Activated CD4-positive, alpha-beta T cell treated with anti-CD3 and anti-CD28 coated beads for 1 hour (primary cell): ENCODE measurements at regions not wholly inside any gene's neighbourhood (a gene's known extent, or its start where the extent isn't known, plus 50 kb on each side); places are given as distances from the start of the nearest gene placed in this dataset.

Experiments used
- DNase-seq: peaks from one replicate; pipeline ENCODE4 v3.0.0-alpha.2; 2020

DNA sequence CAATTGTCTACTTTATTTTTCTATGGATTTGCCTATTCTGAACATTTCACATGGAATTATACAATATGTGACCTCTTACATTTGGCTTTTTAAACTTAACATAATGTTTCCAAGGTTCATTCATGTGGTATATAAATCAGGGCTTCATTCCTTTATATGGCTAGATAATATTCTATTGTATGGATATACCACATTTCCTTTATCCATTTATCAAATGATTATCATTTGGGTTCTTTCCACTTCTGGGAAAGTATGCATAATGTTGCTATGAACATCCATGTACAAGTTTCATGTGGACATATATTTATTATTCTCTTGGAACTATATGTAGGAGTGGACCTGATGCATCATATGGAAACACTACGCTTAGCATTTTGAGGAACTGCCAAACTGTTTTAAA lies 99.7 kb upstream of the NCKAP5 start:
- DNase-seq = no peak

DNA sequence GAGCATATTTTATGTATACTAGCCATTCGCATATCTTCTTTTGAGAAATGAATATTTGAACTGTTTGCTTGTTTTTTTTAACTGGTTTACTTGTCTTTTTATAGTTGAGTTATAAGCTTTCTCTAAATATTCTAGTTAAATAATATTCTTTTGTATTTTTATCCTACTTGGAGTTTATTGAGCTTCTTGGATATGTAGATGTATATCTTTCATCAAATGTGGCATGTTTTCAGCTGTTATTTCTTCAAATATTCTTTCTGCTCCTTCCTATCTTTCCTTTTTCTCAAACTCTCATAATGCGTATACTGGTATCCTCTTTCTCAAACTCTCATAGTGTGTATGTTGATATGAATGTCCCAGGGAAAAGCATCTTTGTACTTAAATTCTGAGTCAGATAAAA lies 100.3 kb upstream of the NCKAP5 start:
- DNase-seq = no peak

DNA sequence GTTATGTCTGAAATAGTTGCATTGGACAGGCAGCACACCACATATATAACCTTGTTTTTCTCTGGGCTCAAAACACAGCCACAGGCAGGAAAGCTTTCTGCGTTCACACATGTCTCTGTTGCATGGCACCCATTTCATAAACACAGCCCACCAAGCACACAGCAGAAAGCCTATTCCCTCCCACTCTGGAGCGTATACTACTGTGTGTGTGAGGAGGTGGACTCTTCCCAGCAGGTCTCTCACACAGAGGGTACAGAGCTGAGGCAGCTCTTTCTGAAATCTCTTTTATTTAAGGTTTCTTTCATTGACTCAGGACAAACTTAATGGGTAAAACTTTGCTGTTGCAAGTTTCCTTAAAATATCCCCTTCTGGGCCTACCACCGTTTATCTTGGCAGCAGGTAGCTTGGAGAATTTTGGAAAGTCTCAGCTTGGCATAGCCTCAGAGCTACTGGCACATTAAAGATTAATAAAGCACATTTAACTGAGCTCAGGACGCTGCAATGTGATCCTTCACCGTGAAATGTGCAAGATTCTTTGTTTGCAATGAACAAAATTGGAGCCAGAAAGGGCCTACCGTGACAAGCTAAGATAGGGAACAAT lies 105.1 kb upstream of the NCKAP5 start:
- no peak for DNase-seq

DNA sequence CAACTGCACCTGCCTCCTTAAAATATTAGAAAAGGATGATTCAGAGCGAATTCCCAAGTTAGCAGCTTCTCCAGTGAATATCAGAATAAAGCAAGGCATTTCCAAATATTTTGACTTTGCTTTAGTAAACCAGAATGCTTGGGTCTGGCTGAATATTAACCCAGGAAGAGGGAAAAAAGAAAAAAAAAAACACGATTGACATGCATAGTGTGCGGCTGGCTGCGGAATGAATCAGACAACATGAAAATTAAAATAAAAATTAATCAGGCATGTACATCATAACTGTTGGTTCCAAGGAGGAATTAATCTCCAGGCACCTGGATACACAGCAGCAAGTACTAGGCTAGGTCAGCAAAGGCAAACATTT lies 105.8 kb upstream of the NCKAP5 start:
- DNase-seq = no peak

DNA sequence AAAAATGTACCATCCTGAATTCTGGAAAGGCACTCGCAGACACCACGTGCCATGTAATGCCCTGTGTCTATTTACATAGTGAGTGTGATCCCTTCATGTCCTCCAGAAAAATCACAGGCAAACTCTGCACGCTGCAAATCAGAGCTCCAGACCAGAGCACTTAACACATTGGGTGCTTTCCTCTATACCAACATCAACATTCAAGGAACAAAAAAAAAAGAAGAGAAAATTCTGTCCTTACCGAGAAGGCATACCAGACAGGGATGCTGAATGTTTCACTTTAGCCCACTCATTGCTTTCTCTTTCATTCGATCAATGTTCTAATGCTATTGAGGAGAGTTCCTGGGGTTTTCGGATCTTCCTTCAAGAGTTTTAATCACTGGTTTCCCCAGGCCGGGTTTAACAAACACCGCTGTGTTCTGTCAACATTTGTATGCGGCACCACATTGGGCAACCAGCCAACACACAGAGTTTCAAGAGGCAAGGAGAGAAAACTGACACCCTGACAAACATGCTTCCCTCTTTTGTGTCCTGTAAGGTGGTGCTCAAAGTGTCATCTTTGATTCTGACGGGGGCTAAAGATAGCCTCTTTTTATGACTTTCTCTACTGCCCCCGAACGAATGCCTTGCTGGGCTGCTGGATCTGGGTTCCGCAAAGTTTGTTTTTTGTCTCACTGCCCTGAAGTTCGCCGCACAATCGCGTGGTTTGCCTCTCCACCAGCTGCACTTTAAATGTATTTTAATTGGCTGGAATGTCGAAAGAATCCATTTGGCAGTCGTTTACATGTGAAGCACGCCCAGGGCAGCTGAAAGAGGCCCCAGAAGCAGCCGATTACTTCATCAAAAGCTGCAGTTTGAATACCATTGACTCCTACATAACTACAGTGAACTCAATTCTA lies 106.4 kb upstream of the NCKAP5 start:
- DNase-seq = no peak

- DNase-seq = no peak
Measured at GRCh38 chr2:133676392-133677130, 108.3 kb upstream of the NCKAP5 start.

- no peak for DNase-seq
Measured at GRCh38 chr2:133680343-133681049, 112.2 kb upstream of the NCKAP5 start.

DNA sequence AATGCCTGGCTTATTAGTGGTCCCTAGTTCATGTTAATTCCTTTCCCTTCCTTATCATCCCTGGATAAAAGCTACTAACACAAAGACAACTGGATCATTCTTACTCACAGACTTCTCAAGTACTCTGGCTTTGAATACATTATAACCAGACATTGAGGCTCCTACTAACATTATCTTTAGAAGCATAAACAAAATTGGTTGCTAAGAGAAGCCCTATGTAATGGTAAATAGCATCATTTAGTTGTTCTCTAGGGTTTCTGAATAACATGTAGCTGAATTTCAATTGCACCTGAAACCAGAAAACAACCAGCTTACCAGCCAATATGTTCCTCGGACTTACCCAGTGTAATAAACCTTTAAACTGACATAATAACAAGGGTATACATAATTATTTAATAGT lies 114.1 kb upstream of the NCKAP5 start:
- no peak for DNase-seq

- no peak for DNase-seq
Measured at GRCh38 chr2:133682906-133683305, 114.6 kb upstream of the NCKAP5 start.

- DNase-seq = no peak
Measured at GRCh38 chr2:133685636-133686215, 117.5 kb upstream of the NCKAP5 start.

DNA sequence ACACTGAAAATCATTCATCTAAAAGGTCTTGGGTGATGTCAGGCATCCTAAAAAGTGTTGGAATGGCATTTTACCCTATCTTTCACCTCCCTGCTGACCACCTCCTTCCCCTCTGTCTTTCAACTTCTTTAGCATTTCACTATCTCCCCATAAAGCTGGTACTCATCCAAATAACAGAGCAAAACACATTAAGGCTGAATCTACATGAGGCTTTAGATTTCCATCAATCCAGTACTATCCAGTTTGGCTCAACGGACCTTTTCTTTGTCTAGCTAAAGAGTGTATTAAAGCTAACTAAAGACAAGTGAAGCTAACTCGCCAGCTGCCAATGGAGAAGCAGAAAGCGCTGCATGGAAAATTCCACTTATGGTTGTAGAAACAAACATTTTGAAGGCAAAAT lies 122.5 kb upstream of the NCKAP5 start:
- DNase-seq = no peak

DNA sequence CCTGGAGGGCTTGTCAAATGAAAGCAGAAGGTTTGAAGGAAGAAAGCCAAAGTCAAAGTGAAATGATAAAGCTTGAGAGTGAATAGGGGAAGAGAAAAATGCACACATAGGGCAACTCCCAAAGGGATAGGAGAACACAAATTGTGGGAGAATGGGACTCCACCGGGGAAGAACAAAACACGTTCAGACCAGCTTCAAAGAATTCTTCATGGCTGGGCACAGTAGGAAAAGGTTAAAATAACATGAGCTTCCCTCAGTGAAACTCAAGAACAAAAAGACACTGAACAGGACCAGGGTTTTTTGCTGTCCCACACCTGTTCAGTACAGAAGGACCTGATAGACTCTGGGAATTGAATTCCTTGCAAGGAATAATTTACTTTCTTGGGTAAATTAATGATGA lies 123.1 kb upstream of the NCKAP5 start:
- DNase-seq = no peak

DNA sequence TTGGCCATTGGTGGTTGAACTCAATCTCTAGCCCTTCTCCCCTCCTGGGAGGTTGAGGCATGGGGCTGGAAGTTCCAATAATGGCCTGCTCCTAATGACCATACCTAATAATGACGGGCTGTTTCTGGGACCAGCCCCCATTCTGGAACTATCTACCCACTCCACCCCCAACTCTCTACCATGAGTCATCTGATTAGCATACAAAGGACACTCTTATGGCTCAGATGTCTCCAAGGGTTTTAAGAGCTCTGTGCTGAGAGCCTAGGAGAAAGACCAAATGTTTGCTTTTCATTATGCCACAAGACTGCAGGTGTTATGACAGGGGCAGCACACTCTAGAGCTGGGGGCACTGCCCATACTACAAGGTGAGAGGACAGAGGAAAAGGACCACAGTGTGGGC lies 137.0 kb upstream of the NCKAP5 start:
- no peak for DNase-seq

DNA sequence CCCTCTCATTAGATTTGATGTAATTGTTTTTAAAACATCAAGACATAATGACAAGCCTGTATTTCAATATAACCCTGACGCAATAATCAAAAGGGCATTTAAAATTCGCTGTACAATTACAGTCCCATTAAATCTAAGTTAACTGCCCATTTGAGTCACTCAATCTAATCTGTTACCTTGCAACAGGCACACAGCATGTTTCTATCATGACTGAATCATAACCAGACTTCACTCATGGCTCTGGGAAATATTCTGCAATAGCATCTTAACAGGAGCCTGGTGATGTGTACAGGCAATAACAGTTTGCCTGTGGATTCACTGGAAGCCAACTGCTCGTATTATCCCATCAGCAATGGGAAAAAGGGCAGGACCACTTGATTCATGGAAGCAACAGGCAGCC lies 142.3 kb upstream of the NCKAP5 start:
- no peak for DNase-seq

DNA sequence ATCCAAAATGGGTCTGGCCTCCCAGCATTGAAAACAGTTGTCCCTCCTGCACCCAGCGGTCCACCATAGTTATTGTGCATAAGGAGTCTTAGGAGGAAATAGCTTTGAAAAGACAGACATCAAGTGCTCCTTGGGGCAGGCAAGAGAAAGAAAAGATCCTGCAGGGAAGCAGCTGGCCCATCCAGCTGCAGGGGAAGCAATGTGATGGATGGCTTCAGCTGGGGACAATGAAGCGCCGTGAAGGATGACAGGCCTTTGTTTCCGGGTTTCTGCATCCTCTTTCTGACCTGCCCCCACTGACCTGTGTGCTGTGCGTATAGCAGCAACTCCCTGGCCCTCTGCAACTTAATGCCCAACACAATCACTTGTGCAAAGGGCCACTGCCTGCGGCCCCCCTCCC lies 142.9 kb upstream of the NCKAP5 start:
- no peak for DNase-seq

DNA sequence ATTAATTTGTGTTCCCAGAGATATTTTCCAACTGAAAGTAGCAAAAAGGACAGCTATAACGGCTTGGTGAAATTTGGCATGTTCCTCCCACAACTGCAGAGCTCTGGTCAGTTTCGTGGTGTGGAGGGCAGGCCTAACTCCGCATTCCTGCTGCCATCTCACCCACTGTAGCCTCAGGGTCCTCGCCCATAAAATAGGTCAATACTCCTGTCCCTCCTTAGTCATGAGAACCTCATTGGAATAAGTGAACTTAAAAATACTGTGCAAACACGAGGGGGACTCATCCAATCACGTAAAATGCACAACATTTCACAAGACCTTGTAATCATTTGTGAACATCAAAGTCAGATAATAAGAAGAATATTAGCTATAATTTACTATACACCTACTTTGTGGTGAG lies 143.5 kb upstream of the NCKAP5 start:
- no peak for DNase-seq

DNA sequence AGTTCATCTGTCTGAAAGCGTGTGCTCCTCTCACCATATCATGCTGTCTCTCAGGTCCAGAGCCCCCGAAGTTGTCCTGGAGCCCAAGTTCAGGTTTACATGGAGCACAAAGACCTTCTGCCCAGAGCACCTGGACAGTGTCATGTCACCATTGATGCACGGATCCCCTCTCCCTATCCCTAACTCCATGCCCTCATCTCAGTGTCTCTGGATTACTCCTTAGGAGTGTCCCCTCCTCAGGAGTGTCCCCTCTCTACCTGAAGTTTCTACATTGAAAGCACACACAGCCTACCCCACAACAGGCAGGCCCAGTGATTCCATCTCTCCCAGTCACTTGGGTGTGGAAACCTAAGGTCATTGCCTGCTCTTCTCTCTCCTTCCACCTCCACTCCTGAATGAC lies 144.1 kb upstream of the NCKAP5 start:
- DNase-seq = no peak

DNA sequence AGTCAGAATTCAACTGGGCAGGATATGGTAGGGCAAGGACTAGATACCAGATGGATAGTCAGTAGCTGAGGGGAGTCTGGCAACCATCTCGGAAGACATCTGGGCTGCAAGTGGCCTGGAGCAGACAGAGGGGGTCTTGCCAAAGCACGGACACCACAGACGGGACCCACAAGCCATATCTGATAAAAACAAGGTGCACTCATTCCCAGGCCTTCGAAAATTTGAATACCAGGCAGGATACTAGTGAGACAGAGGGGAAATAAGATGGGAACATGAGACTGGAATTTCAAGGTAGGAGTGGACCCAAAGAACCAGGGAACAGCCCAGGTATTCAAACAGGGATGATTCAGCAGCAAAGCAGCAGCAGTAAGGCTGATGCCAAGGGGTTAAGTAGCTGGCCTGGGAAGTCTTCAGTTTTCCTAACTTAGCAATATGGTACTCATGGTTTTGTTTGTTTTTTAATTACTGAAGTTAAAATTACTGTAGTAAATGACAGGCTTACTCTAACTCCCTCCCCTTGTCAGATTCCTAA lies 144.9 kb upstream of the NCKAP5 start:
- DNase-seq = no peak

GRCh38 chr2:133716166-133716565 lies 147.9 kb upstream of the NCKAP5 start:
- no peak for DNase-seq

DNA sequence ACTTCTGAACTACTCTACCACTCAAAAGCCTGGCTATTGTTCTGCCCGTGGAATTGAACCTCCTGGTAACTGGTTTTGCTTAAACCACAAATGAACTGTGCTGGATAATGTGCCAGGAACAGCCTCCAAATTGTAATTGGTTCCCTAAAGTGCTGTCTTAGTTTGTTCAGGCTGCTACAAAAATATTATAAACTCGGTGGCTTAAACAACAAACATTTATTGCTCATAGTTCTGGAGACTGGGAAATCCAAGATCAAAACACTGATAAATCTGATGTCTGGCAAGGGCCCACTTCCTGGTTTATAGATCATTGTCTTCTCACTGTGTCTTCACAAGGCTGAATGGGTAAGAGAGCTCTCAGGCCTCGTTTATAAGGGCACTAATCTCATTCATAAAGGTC lies 149.2 kb upstream of the NCKAP5 start:
- no peak for DNase-seq

DNA sequence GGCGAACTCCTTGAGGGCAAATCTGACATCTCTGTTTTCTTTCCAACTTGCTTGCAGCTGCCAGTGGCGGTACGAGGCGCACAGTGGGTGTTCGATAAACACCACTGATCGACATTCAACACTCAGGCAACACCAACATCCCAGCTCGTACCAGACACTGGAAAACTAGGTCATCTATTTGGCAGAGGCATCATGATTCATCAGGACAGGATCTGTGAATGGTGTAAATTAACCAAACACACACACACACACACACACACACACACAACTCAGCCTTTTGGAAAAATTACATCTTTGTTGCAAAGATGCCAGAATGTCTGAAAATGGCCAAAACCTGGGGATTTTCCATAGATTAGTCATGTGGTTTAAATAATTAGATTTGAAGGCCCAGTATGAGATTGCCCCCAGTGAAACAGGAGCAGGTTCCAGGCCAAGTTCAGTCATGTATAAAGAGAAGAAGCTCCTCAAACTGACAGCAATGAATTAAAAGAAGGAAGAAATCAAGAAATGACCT lies 150.5 kb upstream of the NCKAP5 start:
- DNase-seq = no peak

DNA sequence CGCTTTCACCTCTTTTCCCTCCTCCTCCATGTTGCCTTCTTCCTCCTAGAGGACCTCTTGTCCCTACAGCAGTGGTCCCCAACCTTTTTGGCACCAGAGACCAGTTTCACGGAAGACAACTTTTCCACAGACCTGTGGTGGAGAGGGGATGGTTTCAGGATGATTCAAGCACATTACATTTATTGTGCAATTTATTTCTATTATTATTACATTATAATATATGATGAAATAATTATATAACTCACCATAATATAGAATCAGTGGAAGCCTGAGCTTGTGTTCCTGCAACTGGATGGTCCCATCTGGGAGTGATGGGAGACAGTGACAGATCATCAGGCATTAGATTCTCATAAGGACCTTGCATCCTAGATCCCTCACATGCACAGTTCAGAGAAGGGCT lies 152.2 kb upstream of the NCKAP5 start:
- DNase-seq = no peak

GRCh38 chr2:133721118-133721517 lies 152.9 kb upstream of the NCKAP5 start:
- no peak for DNase-seq
